CD14-positive monocyte (primary cell): ENCODE measurements at regions not wholly inside any gene's neighbourhood (a gene's known extent, or its start where the extent isn't known, plus 50 kb on each side); places are given as distances from the start of the nearest gene placed in this dataset.

Source experiments
- DNase-seq, 3 donors: peaks; one replicate each; pipeline ENCODE4 v3.0.0-alpha.2; 2011 to 2022
- H2AFZ ChIP-seq: 2 replicates; pipeline ENCODE4 v1.6.0; 2012; ENCODE audit warnings: mild to moderate bottlenecking, low read depth, low read length, inconsistent platforms; ENCODE audit not compliant: insufficient read depth, poor library complexity, severe bottlenecking
- H3K27ac ChIP-seq, 2 donors: 1 replicate in 1 of 2; 2 replicates in 1 of 2; pipeline ENCODE4 v1.5.1; 2012 to 2013; ENCODE audit warnings: low read length in 2 of 2, control low read depth in 1 of 2, inconsistent platforms in 1 of 2, low read depth in 1 of 2, mild to moderate bottlenecking in 1 of 2
- H3K27me3 ChIP-seq, 2 donors: one replicate each; pipeline versions ENCODE4 v1.6.0 to v1.6.1; 2011 to 2013; ENCODE audit warnings: low read length in 2 of 2; ENCODE audit not compliant: control insufficient read depth in 2 of 2, insufficient read depth in 2 of 2
- H3K36me3 ChIP-seq, 2 donors: replicated peaks in 1 of 2; 1 replicate in 1 of 2; 2 replicates in 1 of 2; pipeline versions ENCODE4 v1.5.1 to v1.6.1; 2012 to 2013; ENCODE audit warnings: low read length in 2 of 2, control low read depth in 1 of 2, inconsistent platforms in 1 of 2, mild to moderate bottlenecking in 1 of 2; ENCODE audit not compliant: insufficient read depth in 2 of 2, control insufficient read depth in 1 of 2
- H3K4me1 ChIP-seq, 2 donors: 1 replicate in 1 of 2; 2 replicates in 1 of 2; pipeline versions ENCODE4 v1.5.1 to v1.6.1; 2012 to 2013; ENCODE audit warnings: low read length in 2 of 2, control low read depth in 1 of 2, inconsistent platforms in 1 of 2, mild to moderate bottlenecking in 1 of 2, moderate library complexity in 1 of 2; ENCODE audit not compliant: insufficient read depth in 2 of 2, control insufficient read depth in 1 of 2
- H3K4me2 ChIP-seq: replicated peaks from 2 replicates; pipeline ENCODE3; 2012; ENCODE audit warnings: low read length, moderate library complexity, mild to moderate bottlenecking; ENCODE audit not compliant: poor library complexity, severe bottlenecking; ENCODE audit errors: extremely low read depth
- H3K4me3 ChIP-seq, 3 experiments: fragments of 200-600 bp in 1 of 3; sonication (generic) in 1 of 3; replicated peaks in 1 of 3; 1 replicate in 2 of 3; 2 replicates in 1 of 3; pipeline ENCODE4 v1.5.1; 2011 to 2013; ENCODE audit warnings: low read length in 3 of 3, mild to moderate bottlenecking in 3 of 3, control low read depth in 2 of 3, low read depth in 2 of 3, inconsistent platforms in 1 of 3, moderate library complexity in 1 of 3
- H3K79me2 ChIP-seq: 2 replicates; pipeline ENCODE4 v1.6.0; 2012; ENCODE audit warnings: mild to moderate bottlenecking, control low read depth, inconsistent platforms, low read length, moderate library complexity; ENCODE audit not compliant: insufficient read depth
- H3K9ac ChIP-seq: 2 replicates; pipeline ENCODE4 v1.6.0; 2017; ENCODE audit warnings: low read length, mild to moderate bottlenecking; ENCODE audit not compliant: insufficient read depth, poor library complexity, severe bottlenecking
- H3K9me3 ChIP-seq, 2 donors: replicated peaks in 1 of 2; 1 replicate in 1 of 2; 2 replicates in 1 of 2; pipeline versions ENCODE4 v1.5.1 to v1.6.1; 2012 to 2013; ENCODE audit warnings: low read length in 2 of 2, control low read depth in 1 of 2; ENCODE audit not compliant: control insufficient read depth in 1 of 2, insufficient read depth in 1 of 2
- H4K20me1 ChIP-seq: 2 replicates; pipeline ENCODE4 v1.6.0; 2012; ENCODE audit warnings: mild to moderate bottlenecking, low read length, control low read depth, moderate library complexity; ENCODE audit not compliant: insufficient read depth
- H3K27ac Mint-ChIP-seq, 7 donors: one replicate each; pipeline ENCODE4 v1.8.0; 2020; ENCODE audit warnings: mild to moderate bottlenecking in 7 of 7, mixed read lengths in 7 of 7, moderate library complexity in 6 of 7, inconsistent platforms in 2 of 7
- H3K27me3 Mint-ChIP-seq, 3 donors: one replicate each; pipeline ENCODE4 v1.8.0; 2021 to 2022; ENCODE audit warnings: low read depth in 3 of 3, mild to moderate bottlenecking in 3 of 3, mixed read lengths in 3 of 3, moderate library complexity in 3 of 3, inconsistent platforms in 1 of 3
- H3K36me3 Mint-ChIP-seq, 2 donors: one replicate each; pipeline ENCODE4 v1.8.0; 2020; ENCODE audit warnings: mixed read lengths in 2 of 2, inconsistent platforms in 1 of 2, mild to moderate bottlenecking in 1 of 2
- H3K4me1 Mint-ChIP-seq: one replicate; pipeline ENCODE4 v1.8.0; 2020; ENCODE audit warnings: mild to moderate bottlenecking, mixed read lengths
- H3K4me3 Mint-ChIP-seq, 2 donors: one replicate each; pipeline ENCODE4 v1.8.0; 2020; ENCODE audit warnings: mild to moderate bottlenecking in 2 of 2, mixed read lengths in 2 of 2, moderate library complexity in 1 of 2
- H3K9me3 Mint-ChIP-seq, 7 donors: one replicate each; pipeline ENCODE4 v1.8.0; 2020 to 2022; ENCODE audit warnings: mixed read lengths in 7 of 7, mild to moderate bottlenecking in 6 of 7, moderate library complexity in 6 of 7, inconsistent platforms in 2 of 7
- WGBS: methylation state at CpG from one replicate; pipeline ENCODE4 v1.1.5; 2013; ENCODE audit warnings: missing lambda C conversion rate; ENCODE audit not compliant: insufficient coverage; 5-methylcytosine and 5-hydroxymethylcytosine counted together
- intact Hi-C, 2 donors: fragments of 100-400 bp; cut with micrococcal nuclease; formaldehyde crosslinking; loops; one replicate each; pipeline versions ENCODE4 v1.15.0 to v1.15.1; 2023
- TF ChIP-seq, protein P1 (sequence below): fragments of 200-600 bp; IDR thresholded peaks from one replicate; pipeline ENCODE4 v1.8.0; 2022; ENCODE audit warnings: antibody characterized with exemption, mild to moderate bottlenecking

DNA sequence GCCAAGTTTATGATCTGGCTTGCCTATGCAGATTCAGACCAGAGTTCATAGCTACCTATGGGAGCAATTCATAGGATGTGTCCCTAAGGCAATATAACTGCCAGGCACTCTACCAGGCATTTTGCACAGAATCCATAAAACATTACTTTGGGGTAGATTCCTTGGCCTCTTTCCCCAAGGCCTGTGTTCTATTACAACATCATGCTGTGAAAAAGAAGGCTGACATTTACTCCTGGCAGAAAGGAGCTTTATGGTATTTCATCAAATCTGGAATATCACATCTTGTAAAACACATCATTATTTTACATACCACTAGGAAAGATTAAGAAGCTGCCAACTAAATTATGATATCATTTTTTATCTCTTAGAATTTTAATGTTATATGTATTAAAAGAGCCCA, 287.0 kb upstream of the MARCKS start:
- Histone ChIP-seq H2AFZ (no peak overlapping the region), H3K9ac (no peak overlapping the region), H3K4me3 (no peak overlapping the region), H3K27me3 (no peaks in the 10 kb centered on the region), H3K27ac (no peak overlapping the region), H4K20me1 (no peaks in the 10 kb centered on the region), H3K36me3 (no peaks in the 10 kb centered on the region), H3K79me2 (no peaks in the 10 kb centered on the region), H3K4me2 (no peak overlapping the region), H3K4me1 (peaks cover 2 to 3% of the 10 kb centered on the region in 2 donors), H3K9me3 (no peaks in the 10 kb centered on the region)
- no peak for DNase-seq
- TF ChIP-seq, protein P1, sequence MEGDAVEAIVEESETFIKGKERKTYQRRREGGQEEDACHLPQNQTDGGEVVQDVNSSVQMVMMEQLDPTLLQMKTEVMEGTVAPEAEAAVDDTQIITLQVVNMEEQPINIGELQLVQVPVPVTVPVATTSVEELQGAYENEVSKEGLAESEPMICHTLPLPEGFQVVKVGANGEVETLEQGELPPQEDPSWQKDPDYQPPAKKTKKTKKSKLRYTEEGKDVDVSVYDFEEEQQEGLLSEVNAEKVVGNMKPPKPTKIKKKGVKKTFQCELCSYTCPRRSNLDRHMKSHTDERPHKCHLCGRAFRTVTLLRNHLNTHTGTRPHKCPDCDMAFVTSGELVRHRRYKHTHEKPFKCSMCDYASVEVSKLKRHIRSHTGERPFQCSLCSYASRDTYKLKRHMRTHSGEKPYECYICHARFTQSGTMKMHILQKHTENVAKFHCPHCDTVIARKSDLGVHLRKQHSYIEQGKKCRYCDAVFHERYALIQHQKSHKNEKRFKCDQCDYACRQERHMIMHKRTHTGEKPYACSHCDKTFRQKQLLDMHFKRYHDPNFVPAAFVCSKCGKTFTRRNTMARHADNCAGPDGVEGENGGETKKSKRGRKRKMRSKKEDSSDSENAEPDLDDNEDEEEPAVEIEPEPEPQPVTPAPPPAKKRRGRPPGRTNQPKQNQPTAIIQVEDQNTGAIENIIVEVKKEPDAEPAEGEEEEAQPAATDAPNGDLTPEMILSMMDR, result no peak
- no peaks in the 10 kb centered on the region for H3K36me3 Mint-ChIP-seq
- H3K9me3 Mint-ChIP-seq, result peaks cover 0 to 4% (median 0%) of the 10 kb centered on the region in 7 donors
- peaks cover 0 to 2% (median 0%) of the 10 kb centered on the region in 3 donors for H3K27me3 Mint-ChIP-seq
- no peak overlapping the region for H3K4me3 Mint-ChIP-seq
- no peak overlapping the region for H3K27ac Mint-ChIP-seq
- peaks cover 4% of the 10 kb centered on the region for H3K4me1 Mint-ChIP-seq
- intact Hi-C loops, result no loop called here

GRCh38 chr6:113570641-113571040, 286.5 kb upstream of the MARCKS start:
- H3K27me3 Mint-ChIP-seq, result peaks cover 0 to 2% (median 0%) of the 10 kb centered on the region in 3 donors
- Histone ChIP-seq H3K9ac (no peak overlapping the region), H3K9me3 (no peaks in the 10 kb centered on the region), H3K27ac (no peak overlapping the region), H2AFZ (no peak overlapping the region), H3K4me1 (no peaks in the 10 kb centered on the region), H3K79me2 (no peaks in the 10 kb centered on the region), H4K20me1 (no peaks in the 10 kb centered on the region), H3K36me3 (no peaks in the 10 kb centered on the region), H3K4me2 (no peak overlapping the region), H3K27me3 (no peaks in the 10 kb centered on the region), H3K4me3 (no peak overlapping the region)
- H3K36me3 Mint-ChIP-seq, result no peaks in the 10 kb centered on the region
- intact Hi-C loops, result no loop called here
- no peak for DNase-seq
- TF ChIP-seq, protein P1, result no peak
- WGBS, result no CpG with 5 or more reads among the region's 3 CpGs
- H3K9me3 Mint-ChIP-seq, result peaks cover 0 to 4% (median 0%) of the 10 kb centered on the region in 7 donors
- H3K27ac Mint-ChIP-seq, result no peak overlapping the region
- H3K4me1 Mint-ChIP-seq, result peaks cover 2% of the 10 kb centered on the region
- H3K4me3 Mint-ChIP-seq, result no peak overlapping the region
